ENCODE measurements at regions not wholly inside any gene's neighbourhood (a gene's known extent, or its start where the extent isn't known, plus 50 kb on each side); places are given as distances from the start of the nearest gene placed in this dataset.
"Not testable (repeated sequence)": the region's sequence is repeated elsewhere in the genome, so short reads cannot be mapped to it uniquely, and the experiment has no call there.

DNA sequence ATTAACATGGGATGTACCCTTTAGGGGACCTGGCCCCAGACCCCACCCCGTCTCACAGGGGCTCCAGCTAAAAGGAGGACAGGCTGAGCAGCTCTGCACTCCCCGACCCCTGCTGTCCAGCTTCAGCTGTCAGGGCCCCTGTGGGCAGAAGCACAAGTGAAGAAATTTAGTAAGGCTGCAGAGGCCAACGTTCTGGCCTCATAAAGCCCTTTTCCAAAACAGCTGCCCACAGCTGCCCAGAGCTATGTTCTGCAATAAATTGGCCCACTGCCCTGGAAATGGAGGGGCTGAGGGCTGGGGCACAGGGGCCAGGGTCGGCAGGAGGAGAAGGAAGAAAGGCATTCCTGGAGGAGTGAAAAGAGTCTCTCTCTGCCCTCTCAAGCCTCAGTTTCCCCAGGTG is 357.1 kb downstream of the BCL11B start:
- ATAC-seq, result no peak
- Mint-ChIP-seq H3K27me3 (ENCODE audit: low read depth) (no peaks in the 10 kb centered on the region), H3K4me3 (no peak overlapping the region), H3K4me1 (ENCODE audit: low read depth) (peaks cover 27% of the 10 kb centered on the region), H3K36me3 (ENCODE audit: insufficient read depth) (no peaks in the 10 kb centered on the region), H3K9me3 (no peaks in the 10 kb centered on the region)
- no peak for DNase-seq

DNA sequence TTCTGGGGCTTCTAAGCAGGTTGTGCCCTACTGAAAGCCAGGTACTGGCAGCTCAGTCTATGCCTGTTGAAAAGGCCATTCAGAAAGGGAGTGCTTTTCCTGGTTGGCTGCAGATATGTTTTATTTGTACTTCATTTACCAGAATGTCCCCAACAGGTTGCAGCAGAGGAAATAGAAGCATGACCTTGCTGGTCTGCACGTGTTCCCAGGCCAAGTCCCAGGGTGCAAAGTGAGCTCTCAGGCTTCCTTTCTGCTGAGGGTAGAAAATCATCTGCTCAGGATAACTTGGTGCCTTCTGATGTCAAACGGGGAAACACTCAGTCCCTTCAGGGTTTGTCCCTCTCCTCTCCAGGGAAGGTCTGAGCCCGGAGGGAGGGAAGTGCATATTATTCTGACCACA is 356.4 kb downstream of the BCL11B start:
- Mint-ChIP-seq H3K4me1 (ENCODE audit: low read depth) (peaks cover 27% of the 10 kb centered on the region), H3K36me3 (ENCODE audit: insufficient read depth) (no peaks in the 10 kb centered on the region), H3K27me3 (ENCODE audit: low read depth) (no peaks in the 10 kb centered on the region), H3K4me3 (no peak overlapping the region), H3K9me3 (no peaks in the 10 kb centered on the region)
- no peak for DNase-seq
- no peak for ATAC-seq

- DNase-seq (no peak), ATAC-seq (no peak)
- no peaks in the 10 kb centered on the region for H3K36me3 Mint-ChIP-seq (ENCODE audit: insufficient read depth)
- H3K4me1 Mint-ChIP-seq (ENCODE audit: low read depth), result peaks cover 27% of the 10 kb centered on the region
- H3K4me3 Mint-ChIP-seq, result no peak overlapping the region
- no peaks in the 10 kb centered on the region for H3K9me3 Mint-ChIP-seq
- no peaks in the 10 kb centered on the region for H3K27me3 Mint-ChIP-seq (ENCODE audit: low read depth)
These were observed 356.0 kb downstream of the BCL11B start for GRCh38 chr14:98916036-98916435.

GRCh38 chr14:98916476-98916875 is 355.5 kb downstream of the BCL11B start:
- H3K9me3 Mint-ChIP-seq, result no peaks in the 10 kb centered on the region
- no peak overlapping the region for H3K4me3 Mint-ChIP-seq
- H3K36me3 Mint-ChIP-seq (ENCODE audit: insufficient read depth), result no peaks in the 10 kb centered on the region
- DNase-seq (no peak), ATAC-seq (no peak)
- H3K4me1 Mint-ChIP-seq (ENCODE audit: low read depth), result peaks cover 27% of the 10 kb centered on the region
- no peaks in the 10 kb centered on the region for H3K27me3 Mint-ChIP-seq (ENCODE audit: low read depth)

GRCh38 chr14:98919434-98919833 is 352.6 kb downstream of the BCL11B start:
- no peaks in the 10 kb centered on the region for H3K27me3 Mint-ChIP-seq (ENCODE audit: low read depth)
- no peaks in the 10 kb centered on the region for H3K36me3 Mint-ChIP-seq (ENCODE audit: insufficient read depth)
- no peak for ATAC-seq
- no peak overlapping the region for H3K4me3 Mint-ChIP-seq
- no peak for DNase-seq
- H3K9me3 Mint-ChIP-seq, result peaks cover 10% of the 10 kb centered on the region
- H3K4me1 Mint-ChIP-seq (ENCODE audit: low read depth), result peaks cover 6% of the 10 kb centered on the region

DNA sequence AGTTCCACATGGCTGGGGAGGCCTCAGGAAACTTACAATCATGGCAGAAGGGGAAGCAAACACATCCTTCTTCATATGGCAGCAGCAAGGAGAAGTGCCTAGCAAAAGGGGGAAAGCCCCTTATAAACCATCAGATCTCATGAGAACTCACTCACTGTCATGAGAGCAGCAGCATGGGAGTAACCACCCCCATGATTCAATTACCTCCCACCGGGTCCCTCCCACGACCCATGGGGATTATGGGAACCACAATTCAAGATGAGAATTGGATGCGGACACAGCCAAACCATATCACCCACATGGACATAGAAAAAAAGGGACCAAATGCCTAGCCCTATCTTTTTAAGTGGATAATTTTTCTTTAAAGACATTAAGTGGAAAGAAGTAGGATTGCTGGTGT is 350.7 kb downstream of the BCL11B start:
- H3K36me3 Mint-ChIP-seq (ENCODE audit: insufficient read depth); DNase-seq; ATAC-seq; H3K27me3 Mint-ChIP-seq (ENCODE audit: low read depth); H3K4me3 Mint-ChIP-seq: not testable (repeated sequence)
- Mint-ChIP-seq H3K9me3 (peaks cover 10% of the 10 kb centered on the region), H3K4me1 (ENCODE audit: low read depth) (peaks cover 16% of the 10 kb centered on the region)

DNA sequence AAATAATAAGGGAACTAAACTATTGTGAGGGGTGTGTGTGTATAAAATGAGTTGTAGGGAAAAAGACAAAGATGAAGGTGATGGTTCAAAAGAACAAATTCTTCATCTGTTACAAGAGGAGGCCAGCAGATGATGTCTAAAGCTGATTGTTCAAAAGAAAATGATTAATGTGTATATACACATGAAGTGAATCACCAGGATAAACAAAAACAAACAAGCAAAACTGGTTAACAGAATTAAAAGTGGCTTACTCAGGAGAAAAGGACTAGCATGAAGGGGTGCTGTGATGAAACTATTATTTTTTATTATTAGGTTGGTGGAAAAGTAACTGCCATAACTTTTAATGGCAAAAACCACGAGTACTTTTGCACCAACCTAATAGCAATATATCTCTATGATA is 348.4 kb downstream of the BCL11B start:
- H3K9me3 Mint-ChIP-seq, result peaks cover 10% of the 10 kb centered on the region
- DNase-seq (no peak), ATAC-seq (no peak)
- H3K4me1 Mint-ChIP-seq (ENCODE audit: low read depth), result peaks cover 31% of the 10 kb centered on the region
- no peaks in the 10 kb centered on the region for H3K36me3 Mint-ChIP-seq (ENCODE audit: insufficient read depth)
- no peaks in the 10 kb centered on the region for H3K27me3 Mint-ChIP-seq (ENCODE audit: low read depth)
- H3K4me3 Mint-ChIP-seq, result no peak overlapping the region

- ATAC-seq (no peak), DNase-seq (no peak)
- H3K36me3 Mint-ChIP-seq (ENCODE audit: insufficient read depth), result no peaks in the 10 kb centered on the region
- H3K4me1 Mint-ChIP-seq (ENCODE audit: low read depth), result peaks cover 32% of the 10 kb centered on the region
- H3K9me3 Mint-ChIP-seq, result peaks cover 10% of the 10 kb centered on the region
- no peaks in the 10 kb centered on the region for H3K27me3 Mint-ChIP-seq (ENCODE audit: low read depth)
- H3K4me3 Mint-ChIP-seq, result no peak overlapping the region
These were observed 348.0 kb downstream of the BCL11B start for GRCh38 chr14:98924046-98924445.

DNA sequence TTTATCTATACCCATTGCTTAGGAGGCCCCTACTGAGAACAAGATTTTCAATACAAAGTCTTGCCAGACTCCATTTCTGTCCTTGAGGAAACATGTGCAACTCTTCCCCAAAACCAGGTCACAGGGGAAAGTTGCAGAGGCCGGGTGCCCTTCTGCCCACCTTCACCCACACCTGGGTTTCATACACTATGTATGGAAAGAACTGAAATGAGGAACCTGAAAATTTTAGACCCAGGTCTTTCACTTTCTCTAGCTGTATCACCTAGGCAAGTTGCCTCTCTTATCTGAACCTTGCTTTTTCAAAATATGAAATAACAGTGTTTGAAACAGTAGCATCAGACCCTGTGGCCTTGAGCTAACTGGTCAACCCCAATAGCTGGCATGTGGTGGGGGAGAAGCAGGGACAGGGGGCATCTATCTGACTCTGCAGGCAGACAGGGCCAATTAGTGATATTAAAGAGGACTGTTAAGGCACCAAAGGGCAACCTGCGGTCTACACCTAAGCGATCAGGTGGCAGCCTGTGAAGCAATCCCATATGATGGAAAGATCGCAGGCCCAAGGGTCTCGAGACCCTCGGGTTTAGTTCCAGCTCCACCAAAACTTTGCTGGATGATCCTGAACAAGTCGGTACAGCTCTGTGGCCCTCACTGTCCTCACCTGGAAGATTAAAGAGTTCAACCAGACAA is 346.5 kb downstream of the BCL11B start:
- H3K36me3 Mint-ChIP-seq (ENCODE audit: insufficient read depth), result no peaks in the 10 kb centered on the region
- DNase-seq (no peak), ATAC-seq (peak; percentile 23 to 25)
- peaks cover 38% of the 10 kb centered on the region for H3K4me1 Mint-ChIP-seq (ENCODE audit: low read depth)
- H3K4me3 Mint-ChIP-seq, result peak overlapping the region; percentile 35
- peaks cover 10% of the 10 kb centered on the region for H3K9me3 Mint-ChIP-seq
- H3K27me3 Mint-ChIP-seq (ENCODE audit: low read depth), result no peaks in the 10 kb centered on the region

DNA sequence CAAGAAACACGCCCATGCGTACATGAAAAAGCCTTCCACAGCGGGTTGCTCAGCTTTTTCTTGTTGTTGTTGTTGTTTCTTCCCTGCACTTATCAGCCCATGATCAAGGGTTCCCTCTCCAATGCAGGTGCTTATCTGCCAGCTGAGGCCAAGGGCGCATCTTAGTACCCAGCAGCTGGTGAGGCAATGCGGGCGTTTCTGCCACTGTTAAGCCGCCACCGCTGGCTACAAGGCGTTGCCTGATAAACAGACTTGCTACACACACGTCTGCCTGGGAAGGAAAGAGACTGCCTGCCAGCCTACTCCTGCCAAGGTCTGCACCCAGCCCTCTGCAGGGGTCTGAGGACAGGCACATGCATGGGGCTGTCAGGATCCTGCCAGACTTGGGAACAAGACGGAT is 345.9 kb downstream of the BCL11B start:
- Mint-ChIP-seq H3K27me3 (ENCODE audit: low read depth) (no peaks in the 10 kb centered on the region), H3K4me1 (ENCODE audit: low read depth) (peaks cover 45% of the 10 kb centered on the region), H3K9me3 (peaks cover 10% of the 10 kb centered on the region), H3K36me3 (ENCODE audit: insufficient read depth) (no peaks in the 10 kb centered on the region), H3K4me3 (peak overlapping the region; percentile 35)
- ATAC-seq, result peak; percentile 41 to 67
- peak; percentile 12 for DNase-seq

DNA sequence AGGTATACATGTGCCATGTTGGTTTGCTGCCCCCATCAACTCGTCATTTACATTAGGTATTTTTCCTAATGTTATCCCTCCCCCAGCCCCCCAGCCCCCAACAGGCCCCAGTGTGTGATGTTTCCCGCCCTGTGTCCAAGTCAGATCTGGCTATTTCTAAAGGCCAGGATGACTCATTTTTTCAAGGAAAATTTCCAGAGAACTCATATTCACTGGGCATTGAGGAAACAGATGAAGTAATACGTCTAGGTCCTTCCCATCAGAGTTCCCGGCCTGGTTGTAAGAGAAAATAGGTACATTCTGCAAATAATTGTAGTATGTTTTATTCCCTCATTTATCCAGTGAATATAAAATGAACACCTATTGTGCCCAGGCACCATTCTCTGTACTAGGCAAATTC is 345.2 kb downstream of the BCL11B start:
- Mint-ChIP-seq H3K27me3 (ENCODE audit: low read depth) (no peaks in the 10 kb centered on the region), H3K4me3 (no peak overlapping the region), H3K9me3 (peaks cover 9% of the 10 kb centered on the region), H3K4me1 (ENCODE audit: low read depth) (peaks cover 52% of the 10 kb centered on the region), H3K36me3 (ENCODE audit: insufficient read depth) (no peaks in the 10 kb centered on the region)
- DNase-seq (no peak), ATAC-seq (no peak)

GRCh38 chr14:98927986-98928385 is 344.0 kb downstream of the BCL11B start:
- no peaks in the 10 kb centered on the region for H3K9me3 Mint-ChIP-seq
- no peaks in the 10 kb centered on the region for H3K36me3 Mint-ChIP-seq (ENCODE audit: insufficient read depth)
- no peak for DNase-seq
- no peaks in the 10 kb centered on the region for H3K27me3 Mint-ChIP-seq (ENCODE audit: low read depth)
- H3K4me3 Mint-ChIP-seq, result no peak overlapping the region
- peaks cover 63% of the 10 kb centered on the region for H3K4me1 Mint-ChIP-seq (ENCODE audit: low read depth)
- ATAC-seq, result no peak

- Mint-ChIP-seq H3K9me3 (no peaks in the 10 kb centered on the region), H3K4me1 (ENCODE audit: low read depth) (peaks cover 68% of the 10 kb centered on the region), H3K4me3 (no peak overlapping the region), H3K27me3 (ENCODE audit: low read depth) (no peaks in the 10 kb centered on the region), H3K36me3 (ENCODE audit: insufficient read depth) (no peaks in the 10 kb centered on the region)
- no peak for ATAC-seq
- DNase-seq, result no peak
These were observed 343.6 kb downstream of the BCL11B start for GRCh38 chr14:98928418-98928817.

DNA sequence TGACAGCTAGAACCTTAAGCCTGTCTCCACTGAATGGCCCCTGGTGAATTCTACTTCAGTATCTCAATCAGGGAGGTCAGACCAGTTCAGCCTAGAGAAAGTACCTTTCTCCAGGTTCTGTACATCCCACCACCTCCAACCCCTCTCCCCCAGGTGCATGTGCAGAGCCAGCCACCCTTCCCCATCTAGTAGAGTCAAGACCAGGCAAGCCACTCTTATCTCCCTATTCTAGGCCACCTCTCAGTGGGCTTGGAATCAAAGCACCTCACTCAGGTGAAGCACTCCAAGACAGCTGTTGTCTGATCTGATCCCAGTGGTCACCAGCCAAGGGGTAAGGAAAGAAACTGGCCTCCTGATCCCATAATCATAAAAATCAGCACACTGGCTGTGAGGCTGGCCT is 340.9 kb downstream of the BCL11B start:
- Mint-ChIP-seq H3K36me3 (ENCODE audit: insufficient read depth) (no peaks in the 10 kb centered on the region), H3K9me3 (no peaks in the 10 kb centered on the region), H3K4me1 (ENCODE audit: low read depth) (peaks cover 78% of the 10 kb centered on the region), H3K27me3 (ENCODE audit: low read depth) (no peaks in the 10 kb centered on the region), H3K4me3 (no peak overlapping the region)
- DNase-seq (no peak), ATAC-seq (no peak)

GRCh38 chr14:98931911-98932310 is 340.1 kb downstream of the BCL11B start:
- Mint-ChIP-seq H3K36me3 (ENCODE audit: insufficient read depth) (no peaks in the 10 kb centered on the region), H3K27me3 (ENCODE audit: low read depth) (no peaks in the 10 kb centered on the region), H3K9me3 (no peaks in the 10 kb centered on the region), H3K4me3 (peak overlapping the region; percentile 62), H3K4me1 (ENCODE audit: low read depth) (peaks cover 77% of the 10 kb centered on the region)
- DNase-seq, result peak; percentile 50
- peak; percentile 48 to 69 for ATAC-seq
